H54 (cell line): ENCODE measurements at regions not wholly inside any gene's neighbourhood (a gene's known extent, or its start where the extent isn't known, plus 50 kb on each side); places are given as distances from the start of the nearest gene placed in this dataset.
A peak's percentile ranks its signal among the peaks of the same experiment; 100 is the strongest.

Experiments
- DNase-seq: peaks from one replicate; pipeline ENCODE4 v3.0.0; 2011; ENCODE audit warnings: low spot score, mixed read lengths; ENCODE audit not compliant: insufficient read length
- FAIRE-seq: peaks from 3 replicates; lab custom pipeline; 2011; peaks lifted over from hg19 to GRCh38; lab: Jason Lieb, UNC
- POLR2A ChIP-seq: IDR thresholded peaks from 2 replicates; pipeline ENCODE4 v1.6.1; 2011; ENCODE audit warnings: low read depth, mild to moderate bottlenecking, low read length

GRCh38 chr3:46105306-46105919 is 78.1 kb upstream of the XCR1 start:
- no peak for FAIRE-seq
- TF ChIP-seq POLR2A, result no peak
- DNase-seq, result no peak

GRCh38 chr3:46104706-46105105 is 77.4 kb upstream of the XCR1 start:
- FAIRE-seq, result no peak
- no peak for DNase-seq
- no peak for TF ChIP-seq POLR2A

GRCh38 chr3:46102780-46103130 is 75.5 kb upstream of the XCR1 start:
- DNase-seq (no peak), FAIRE-seq (no peak)
- TF ChIP-seq POLR2A, result no peak

GRCh38 chr3:46102059-46102779 is 74.9 kb upstream of the XCR1 start:
- FAIRE-seq (no peak), DNase-seq (no peak)
- TF ChIP-seq POLR2A, result no peak

GRCh38 chr3:46100812-46101211 is 73.5 kb upstream of the XCR1 start:
- FAIRE-seq (no peak), DNase-seq (no peak)
- no peak for TF ChIP-seq POLR2A

- no peak for DNase-seq
- peak; percentile 82 for FAIRE-seq
These were observed 71.1 kb upstream of the XCR1 start for GRCh38 chr3:46098319-46098761.

GRCh38 chr3:46097691-46098241 is 70.5 kb upstream of the XCR1 start:
- no peak for TF ChIP-seq POLR2A
- DNase-seq, result no peak
- no peak for FAIRE-seq

More at GRCh38 chr3:46098319-46098761, 71.1 kb upstream of the XCR1 start:
- TF ChIP-seq POLR2A, result no peak

- FAIRE-seq (no peak), DNase-seq (no peak)
- no peak for TF ChIP-seq POLR2A
These were observed 69.5 kb upstream of the XCR1 start for GRCh38 chr3:46096781-46097180.

GRCh38 chr3:46096336-46096735 is 69.1 kb upstream of the XCR1 start:
- no peak for TF ChIP-seq POLR2A
- DNase-seq (no peak), FAIRE-seq (no peak)

- FAIRE-seq (no peak), DNase-seq (no peak)
- no peak for TF ChIP-seq POLR2A
These were observed 68.0 kb upstream of the XCR1 start for GRCh38 chr3:46095307-46095706.

- FAIRE-seq, result no peak
- no peak for DNase-seq
- TF ChIP-seq POLR2A, result no peak
These were observed 67.2 kb upstream of the XCR1 start for GRCh38 chr3:46094506-46094905.

- no peak for FAIRE-seq
These were observed 66.7 kb upstream of the XCR1 start for GRCh38 chr3:46093966-46094365.

GRCh38 chr3:46093327-46093942 is 66.2 kb upstream of the XCR1 start:
- DNase-seq (no peak), FAIRE-seq (no peak)
- no peak for TF ChIP-seq POLR2A

More at GRCh38 chr3:46093966-46094365, 66.7 kb upstream of the XCR1 start:
- TF ChIP-seq POLR2A, result no peak
- DNase-seq, result no peak

GRCh38 chr3:46092702-46093080 is 65.4 kb upstream of the XCR1 start:
- no peak for TF ChIP-seq POLR2A
- DNase-seq, result no peak
- no peak for FAIRE-seq
